Glomerular visceral epithelial cell (primary cell): ENCODE measurements at regions not wholly inside any gene's neighbourhood (a gene's known extent, or its start where the extent isn't known, plus 50 kb on each side); places are given as distances from the start of the nearest gene placed in this dataset.

Source experiments
- DNase-seq: peaks from one replicate; pipeline ENCODE4 v3.0.0-alpha.2; 2016; ENCODE audit errors: extremely low spot score

GRCh38 chr12:62098132-62098531, 162.1 kb upstream of the USP15 start:
- DNase-seq: no peak

- no peak for DNase-seq
Measured at GRCh38 chr12:62103748-62104147, 156.5 kb upstream of the USP15 start.

- DNase-seq: no peak
Measured at GRCh38 chr12:62106547-62107185, 153.5 kb upstream of the USP15 start.

- DNase-seq: no peak
Measured at GRCh38 chr12:62113366-62114011, 146.7 kb upstream of the USP15 start.

GRCh38 chr12:62116986-62117385, 143.2 kb upstream of the USP15 start:
- no peak for DNase-seq

- peak; percentile 40 for DNase-seq
Measured at GRCh38 chr12:62123721-62124203, 136.4 kb upstream of the USP15 start.

- no peak for DNase-seq
Measured at GRCh38 chr12:62127516-62127915, 132.7 kb upstream of the USP15 start.

- DNase-seq: no peak
Measured at GRCh38 chr12:62128175-62128975, 131.8 kb upstream of the USP15 start.

- no peak for DNase-seq
Measured at GRCh38 chr12:62129291-62129690, 130.9 kb upstream of the USP15 start.

GRCh38 chr12:62130402-62130801, 129.8 kb upstream of the USP15 start:
- no peak for DNase-seq

GRCh38 chr12:62130834-62131552, 129.2 kb upstream of the USP15 start:
- no peak for DNase-seq

- DNase-seq: no peak
Measured at GRCh38 chr12:62133440-62133839, 126.8 kb upstream of the USP15 start.

- no peak for DNase-seq
Measured at GRCh38 chr12:62135553-62136200, 124.5 kb upstream of the USP15 start.

GRCh38 chr12:62136496-62136895, 123.7 kb upstream of the USP15 start:
- DNase-seq: no peak

- no peak for DNase-seq
Measured at GRCh38 chr12:62138527-62138926, 121.7 kb upstream of the USP15 start.

GRCh38 chr12:62146318-62146717, 113.9 kb upstream of the USP15 start:
- DNase-seq: no peak

- no peak for DNase-seq
Measured at GRCh38 chr12:62158013-62158412, 102.2 kb upstream of the USP15 start.

- no peak for DNase-seq
Measured at GRCh38 chr12:62158461-62159360, 101.5 kb upstream of the USP15 start.

- DNase-seq: no peak
Measured at GRCh38 chr12:62162214-62162613, 98.0 kb upstream of the USP15 start.

- DNase-seq: no peak
Measured at GRCh38 chr12:62163368-62163767, 96.8 kb upstream of the USP15 start.

GRCh38 chr12:62164036-62164435, 96.2 kb upstream of the USP15 start:
- no peak for DNase-seq
